Nephron progenitor cell (in vitro differentiated cells): ENCODE measurements at regions not wholly inside any gene's neighbourhood (a gene's known extent, or its start where the extent isn't known, plus 50 kb on each side); places are given as distances from the start of the nearest gene placed in this dataset.

Source experiments
- DNase-seq: peaks from one replicate; pipeline ENCODE4 v3.0.0; 2021
- H3K27ac Mint-ChIP-seq: 2 replicates; pipeline ENCODE4 v1.8.0; 2021; ENCODE audit warnings: mild to moderate bottlenecking, moderate library complexity, mixed read lengths
- H3K27me3 Mint-ChIP-seq: 2 replicates; pipeline ENCODE4 v1.8.0; 2021; ENCODE audit warnings: mild to moderate bottlenecking, low read depth, mixed read lengths; ENCODE audit not compliant: poor library complexity
- H3K36me3 Mint-ChIP-seq: 2 replicates; pipeline ENCODE4 v1.8.0; 2021; ENCODE audit warnings: low read depth, mixed read lengths
- H3K4me1 Mint-ChIP-seq: 2 replicates; pipeline ENCODE4 v1.8.0; 2021; ENCODE audit warnings: mixed read lengths
- H3K4me3 Mint-ChIP-seq: 2 replicates; pipeline ENCODE4 v1.8.0; 2021; ENCODE audit warnings: mild to moderate bottlenecking, moderate library complexity, mixed read lengths
- H3K9me3 Mint-ChIP-seq: 2 replicates; pipeline ENCODE4 v1.8.0; 2021; ENCODE audit warnings: mild to moderate bottlenecking, moderate library complexity, mixed read lengths
- TF ChIP-seq, protein P1 (sequence below): fragments of 200-600 bp; sonication (generic); IDR thresholded peaks from 2 replicates; pipeline ENCODE4 v1.5.0; 2021; ENCODE audit warnings: antibody characterized with exemption

DNA sequence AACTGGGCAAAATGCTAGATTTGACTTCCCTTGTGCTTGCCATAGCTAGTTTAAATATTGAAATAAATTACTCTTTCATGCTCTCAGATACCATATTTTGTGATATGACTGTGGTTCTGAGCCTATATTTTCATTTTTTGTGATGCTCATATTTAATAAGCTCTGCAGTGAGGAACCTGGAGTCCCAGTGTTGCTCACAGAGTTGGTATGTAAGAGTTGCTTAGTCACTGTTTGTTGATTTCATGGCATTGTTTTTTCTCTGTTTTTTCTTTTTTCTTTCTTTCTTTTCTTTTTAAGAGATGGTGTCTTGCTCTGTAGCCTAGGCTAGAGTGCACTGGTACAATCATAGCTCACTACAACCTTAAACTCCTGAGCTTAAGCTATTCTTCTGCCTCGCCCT, 750.5 kb upstream of the TMEM132C start:
- Mint-ChIP-seq H3K36me3 (no peaks in the 10 kb centered on the region), H3K4me3 (no peak overlapping the region), H3K27ac (no peak overlapping the region), H3K4me1 (no peaks in the 10 kb centered on the region), H3K27me3 (peaks cover 11% of the 10 kb centered on the region), H3K9me3 (no peaks in the 10 kb centered on the region)
- DNase-seq = no peak
- TF ChIP-seq, protein P1, sequence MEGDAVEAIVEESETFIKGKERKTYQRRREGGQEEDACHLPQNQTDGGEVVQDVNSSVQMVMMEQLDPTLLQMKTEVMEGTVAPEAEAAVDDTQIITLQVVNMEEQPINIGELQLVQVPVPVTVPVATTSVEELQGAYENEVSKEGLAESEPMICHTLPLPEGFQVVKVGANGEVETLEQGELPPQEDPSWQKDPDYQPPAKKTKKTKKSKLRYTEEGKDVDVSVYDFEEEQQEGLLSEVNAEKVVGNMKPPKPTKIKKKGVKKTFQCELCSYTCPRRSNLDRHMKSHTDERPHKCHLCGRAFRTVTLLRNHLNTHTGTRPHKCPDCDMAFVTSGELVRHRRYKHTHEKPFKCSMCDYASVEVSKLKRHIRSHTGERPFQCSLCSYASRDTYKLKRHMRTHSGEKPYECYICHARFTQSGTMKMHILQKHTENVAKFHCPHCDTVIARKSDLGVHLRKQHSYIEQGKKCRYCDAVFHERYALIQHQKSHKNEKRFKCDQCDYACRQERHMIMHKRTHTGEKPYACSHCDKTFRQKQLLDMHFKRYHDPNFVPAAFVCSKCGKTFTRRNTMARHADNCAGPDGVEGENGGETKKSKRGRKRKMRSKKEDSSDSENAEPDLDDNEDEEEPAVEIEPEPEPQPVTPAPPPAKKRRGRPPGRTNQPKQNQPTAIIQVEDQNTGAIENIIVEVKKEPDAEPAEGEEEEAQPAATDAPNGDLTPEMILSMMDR = no peak

DNA sequence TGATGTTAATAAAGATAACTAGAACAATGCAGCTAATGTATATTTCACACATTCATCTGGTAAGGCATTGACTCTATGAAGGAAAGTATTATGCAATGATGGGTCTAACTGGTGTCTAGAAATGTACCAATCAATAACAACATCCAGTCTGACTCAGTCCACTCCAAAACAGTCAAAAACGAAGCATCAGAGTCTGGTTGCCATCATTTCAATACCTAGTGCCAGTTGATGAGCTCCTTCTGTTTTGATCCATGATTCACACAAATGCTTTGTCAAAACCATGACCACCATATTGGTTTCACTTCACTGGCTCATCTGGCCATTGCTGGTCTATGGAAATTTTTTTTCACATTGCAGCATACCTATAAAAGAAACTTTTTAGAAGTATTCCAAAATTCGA, 747.2 kb upstream of the TMEM132C start:
- TF ChIP-seq, protein P1 = no peak
- Mint-ChIP-seq H3K36me3 (no peaks in the 10 kb centered on the region), H3K4me1 (no peaks in the 10 kb centered on the region), H3K27ac (no peak overlapping the region), H3K27me3 (peaks cover 8% of the 10 kb centered on the region), H3K4me3 (no peak overlapping the region), H3K9me3 (no peaks in the 10 kb centered on the region)
- DNase-seq = no peak

DNA sequence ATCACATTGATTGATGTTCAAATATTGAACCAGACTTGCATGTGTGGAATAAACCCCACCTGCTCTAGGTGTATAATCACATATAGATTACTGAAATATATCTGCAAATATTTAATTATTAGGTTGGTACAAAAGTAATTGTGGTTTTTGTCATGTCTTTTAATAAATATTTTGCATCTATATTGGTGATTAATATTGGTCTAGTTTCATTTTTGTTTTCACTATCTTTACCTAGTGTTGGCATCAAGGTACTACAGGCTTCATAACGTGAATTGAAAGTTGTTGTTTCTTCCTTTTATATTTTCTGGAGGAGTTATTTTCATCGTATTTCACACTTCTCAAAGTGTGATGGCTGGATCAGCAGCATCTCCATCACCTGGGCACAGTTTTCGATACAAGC, 740.0 kb upstream of the TMEM132C start:
- no peaks in the 10 kb centered on the region for H3K4me1 Mint-ChIP-seq
- no peak overlapping the region for H3K4me3 Mint-ChIP-seq
- peaks cover 11% of the 10 kb centered on the region for H3K27me3 Mint-ChIP-seq
- no peaks in the 10 kb centered on the region for H3K36me3 Mint-ChIP-seq
- DNase-seq = no peak
- no peaks in the 10 kb centered on the region for H3K9me3 Mint-ChIP-seq
- H3K27ac Mint-ChIP-seq = no peak overlapping the region
- TF ChIP-seq, protein P1 = peak; percentile 14

DNA sequence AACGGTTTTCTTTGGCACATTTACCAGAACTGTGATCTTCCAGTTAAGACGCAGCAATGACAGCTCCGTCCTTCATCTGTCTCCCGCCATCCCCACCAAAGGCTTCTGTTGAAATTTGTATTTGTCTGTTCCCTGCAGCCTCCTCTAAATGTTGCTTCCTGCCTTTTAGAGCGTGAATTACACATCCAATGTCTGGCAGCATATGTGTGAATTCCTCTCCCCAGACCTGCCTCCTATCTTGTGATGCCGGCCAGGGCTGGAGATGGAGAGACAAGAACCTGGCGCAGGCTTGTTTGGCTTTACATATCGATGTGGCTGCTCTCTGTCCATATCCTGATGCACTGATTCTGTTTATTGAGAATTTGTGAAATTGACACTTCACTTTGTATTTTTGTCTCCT, 738.4 kb upstream of the TMEM132C start:
- H3K9me3 Mint-ChIP-seq = no peaks in the 10 kb centered on the region
- DNase-seq = no peak
- H3K4me1 Mint-ChIP-seq = no peaks in the 10 kb centered on the region
- no peaks in the 10 kb centered on the region for H3K36me3 Mint-ChIP-seq
- H3K27ac Mint-ChIP-seq = no peak overlapping the region
- TF ChIP-seq, protein P1 = no peak
- H3K27me3 Mint-ChIP-seq = peaks cover 7% of the 10 kb centered on the region
- H3K4me3 Mint-ChIP-seq = no peak overlapping the region

DNA sequence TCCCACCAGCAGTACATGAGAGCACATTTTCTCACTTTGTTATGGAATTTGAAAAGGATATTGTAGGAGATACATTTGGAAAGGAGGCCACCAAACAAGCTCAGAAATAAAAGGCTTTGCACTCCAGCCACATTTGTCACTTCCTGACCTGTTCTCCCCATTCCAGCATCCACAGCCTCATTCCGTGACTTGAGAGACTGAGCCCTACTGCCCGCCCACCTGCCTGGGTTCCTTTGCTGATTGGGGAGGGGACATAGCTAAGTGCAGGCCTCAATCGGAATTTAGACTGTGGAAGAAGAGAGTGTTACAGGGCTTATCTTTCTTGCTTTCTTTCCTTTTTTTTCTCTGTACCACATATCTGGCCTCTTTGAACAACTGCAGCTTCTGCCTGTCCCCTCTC, 735.4 kb upstream of the TMEM132C start:
- TF ChIP-seq, protein P1 = no peak
- Mint-ChIP-seq H3K9me3 (peaks cover 17% of the 10 kb centered on the region), H3K4me3 (no peak overlapping the region), H3K4me1 (no peaks in the 10 kb centered on the region), H3K36me3 (no peaks in the 10 kb centered on the region), H3K27me3 (peaks cover 4% of the 10 kb centered on the region), H3K27ac (no peak overlapping the region)
- no peak for DNase-seq

DNA sequence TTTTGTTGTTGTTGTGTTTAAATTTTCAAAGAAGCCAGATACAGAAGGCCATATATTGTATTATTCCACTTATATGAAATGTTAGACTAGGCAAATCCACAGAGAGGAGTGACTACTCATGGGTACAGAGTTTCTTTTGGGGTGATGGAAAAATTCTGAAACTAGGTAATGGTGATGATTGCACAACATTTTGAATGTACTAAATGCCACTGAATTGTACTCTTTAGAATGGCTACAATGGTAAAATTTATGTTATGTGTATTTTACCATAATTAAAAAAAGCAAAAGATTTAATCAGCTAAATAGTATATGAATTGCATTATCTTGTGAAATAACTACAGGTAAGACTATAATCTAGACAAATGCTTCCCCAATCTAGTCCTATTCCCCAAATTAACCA, 733.6 kb upstream of the TMEM132C start:
- DNase-seq = no peak
- Mint-ChIP-seq H3K27ac (no peak overlapping the region), H3K4me3 (no peak overlapping the region), H3K9me3 (peaks cover 17% of the 10 kb centered on the region), H3K4me1 (peaks cover 11% of the 10 kb centered on the region), H3K27me3 (peaks cover 4% of the 10 kb centered on the region), H3K36me3 (no peaks in the 10 kb centered on the region)
- TF ChIP-seq, protein P1 = no peak
